D341Med (cell line): ENCODE measurements at regions not wholly inside any gene's neighbourhood (a gene's known extent, or its start where the extent isn't known, plus 50 kb on each side); places are given as distances from the start of the nearest gene placed in this dataset.

Experiments
- DNase-seq: peaks from one replicate; pipeline ENCODE4 v3.0.0; 2012; ENCODE audit warnings: low spot score

GRCh38 chr3:137204409-137204808 is 246.6 kb downstream of the IL20RB start:
- no peak for DNase-seq

GRCh38 chr3:137205394-137206045 is 247.7 kb downstream of the IL20RB start:
- no peak for DNase-seq

- no peak for DNase-seq
Measured at GRCh38 chr3:137207616-137208015, 249.8 kb downstream of the IL20RB start.

- DNase-seq, result no peak
Measured at GRCh38 chr3:137217733-137218132, 259.9 kb downstream of the IL20RB start.

- DNase-seq, result no peak
Measured at GRCh38 chr3:137219801-137220445, 262.1 kb downstream of the IL20RB start.

GRCh38 chr3:137222736-137223225 is 265.0 kb downstream of the IL20RB start:
- no peak for DNase-seq

GRCh38 chr3:137224464-137224863 is 266.7 kb downstream of the IL20RB start:
- no peak for DNase-seq

- DNase-seq, result no peak
Measured at GRCh38 chr3:137242836-137243400, 285.1 kb downstream of the IL20RB start.

GRCh38 chr3:137246491-137246890 is 288.7 kb downstream of the IL20RB start:
- no peak for DNase-seq

- no peak for DNase-seq
Measured at GRCh38 chr3:137249311-137249940, 291.6 kb downstream of the IL20RB start.

- DNase-seq, result no peak
Measured at GRCh38 chr3:137259089-137259488, 301.3 kb downstream of the IL20RB start.

- DNase-seq, result peak; percentile 38
Measured at GRCh38 chr3:137259701-137260100, 301.9 kb downstream of the IL20RB start.

- DNase-seq, result peak; percentile 92
Measured at GRCh38 chr3:137264071-137264820, 306.5 kb downstream of the IL20RB start.

- no peak for DNase-seq
Measured at GRCh38 chr3:137264843-137265330, 307.1 kb downstream of the IL20RB start.

GRCh38 chr3:137282871-137283270 is 325.1 kb downstream of the IL20RB start:
- DNase-seq, result no peak

- DNase-seq, result no peak
Measured at GRCh38 chr3:137285924-137286323, 328.1 kb downstream of the IL20RB start.

- no peak for DNase-seq
Measured at GRCh38 chr3:137293086-137293485, 335.3 kb downstream of the IL20RB start.

- no peak for DNase-seq
Measured at GRCh38 chr3:137294139-137294538, 336.4 kb downstream of the IL20RB start.

GRCh38 chr3:137294839-137295238 is 337.1 kb downstream of the IL20RB start:
- DNase-seq, result no peak

GRCh38 chr3:137295336-137295735 is 337.6 kb downstream of the IL20RB start:
- no peak for DNase-seq

- DNase-seq, result no peak
Measured at GRCh38 chr3:137296116-137296515, 338.3 kb downstream of the IL20RB start.

- peak; percentile 25 for DNase-seq
Measured at GRCh38 chr3:137297770-137298169, 340.0 kb downstream of the IL20RB start.
